GM06990 (cell line): ENCODE measurements at regions not wholly inside any gene's neighbourhood (a gene's known extent, or its start where the extent isn't known, plus 50 kb on each side); places are given as distances from the start of the nearest gene placed in this dataset.
"Not testable (repeated sequence)": the region's sequence is repeated elsewhere in the genome, so short reads cannot be mapped to it uniquely, and the experiment has no call there.

ENCODE experiments used
- DNase-seq: peaks from one replicate; pipeline ENCODE4 v3.0.0-alpha.2; 2011; ENCODE audit not compliant: insufficient read length; ENCODE audit errors: extremely low read depth
- H3K27me3 ChIP-seq: replicated peaks from 2 replicates; pipeline ENCODE4 v1.6.0; 2011; ENCODE audit warnings: low read length; ENCODE audit not compliant: control insufficient read depth, insufficient read depth
- H3K36me3 ChIP-seq: 2 replicates; pipeline ENCODE4 v1.5.1; 2011; ENCODE audit warnings: low read length; ENCODE audit not compliant: control insufficient read depth, insufficient read depth
- H3K4me3 ChIP-seq: replicated peaks from 2 replicates; pipeline ENCODE4 v1.5.1; 2011; ENCODE audit warnings: low read depth, mild to moderate bottlenecking, control low read depth, low read length
- TF ChIP-seq, protein P1 (sequence below): IDR thresholded peaks from 2 replicates; pipeline ENCODE4 v1.5.1; 2011; ENCODE audit warnings: low read length, control low read depth, mild to moderate bottlenecking, inconsistent platforms; ENCODE audit not compliant: insufficient read depth, poor library complexity, severe bottlenecking

- TF ChIP-seq, protein P1, sequence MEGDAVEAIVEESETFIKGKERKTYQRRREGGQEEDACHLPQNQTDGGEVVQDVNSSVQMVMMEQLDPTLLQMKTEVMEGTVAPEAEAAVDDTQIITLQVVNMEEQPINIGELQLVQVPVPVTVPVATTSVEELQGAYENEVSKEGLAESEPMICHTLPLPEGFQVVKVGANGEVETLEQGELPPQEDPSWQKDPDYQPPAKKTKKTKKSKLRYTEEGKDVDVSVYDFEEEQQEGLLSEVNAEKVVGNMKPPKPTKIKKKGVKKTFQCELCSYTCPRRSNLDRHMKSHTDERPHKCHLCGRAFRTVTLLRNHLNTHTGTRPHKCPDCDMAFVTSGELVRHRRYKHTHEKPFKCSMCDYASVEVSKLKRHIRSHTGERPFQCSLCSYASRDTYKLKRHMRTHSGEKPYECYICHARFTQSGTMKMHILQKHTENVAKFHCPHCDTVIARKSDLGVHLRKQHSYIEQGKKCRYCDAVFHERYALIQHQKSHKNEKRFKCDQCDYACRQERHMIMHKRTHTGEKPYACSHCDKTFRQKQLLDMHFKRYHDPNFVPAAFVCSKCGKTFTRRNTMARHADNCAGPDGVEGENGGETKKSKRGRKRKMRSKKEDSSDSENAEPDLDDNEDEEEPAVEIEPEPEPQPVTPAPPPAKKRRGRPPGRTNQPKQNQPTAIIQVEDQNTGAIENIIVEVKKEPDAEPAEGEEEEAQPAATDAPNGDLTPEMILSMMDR: no peak
- H3K36me3 ChIP-seq: no peaks in the 10 kb centered on the region
- H3K27me3 ChIP-seq: no peaks in the 10 kb centered on the region
- no peak overlapping the region for H3K4me3 ChIP-seq
- DNase-seq: no peak
Measured at GRCh38 chr20:29763821-29764511, 1493.5 kb upstream of the DEFB115 start.

DNA sequence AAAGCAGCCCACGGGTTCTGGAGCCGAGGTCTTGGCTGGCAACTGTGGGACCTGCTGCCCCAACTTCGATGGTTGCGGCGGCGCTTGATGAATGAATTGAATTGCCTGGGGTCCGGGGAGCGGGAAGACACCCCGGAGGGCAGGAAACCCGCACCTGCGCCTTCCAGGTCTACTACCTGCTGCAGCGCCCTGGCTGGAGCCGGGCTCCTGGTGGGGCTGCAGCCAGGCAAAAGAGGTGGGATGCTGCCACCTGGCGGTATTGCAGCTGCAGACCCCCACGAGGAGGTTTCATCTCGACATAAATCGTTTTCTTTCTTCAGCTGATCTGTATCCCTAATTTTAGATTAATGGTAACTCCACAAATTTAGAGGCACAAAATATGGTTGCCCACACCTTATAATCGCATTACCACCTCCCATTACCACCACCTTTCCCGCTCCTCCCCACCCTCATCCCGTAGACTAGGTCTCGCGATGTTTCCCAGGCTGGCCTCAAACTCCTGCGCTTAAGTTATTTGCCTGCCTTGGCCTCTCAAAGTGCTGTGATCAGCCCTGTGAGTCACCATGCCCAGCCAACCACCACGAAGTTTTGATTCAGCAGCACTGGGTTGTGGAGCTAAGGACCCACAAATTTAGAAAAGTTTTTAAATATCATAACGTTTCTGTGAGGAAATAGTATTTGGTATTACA is 1492.4 kb upstream of the DEFB115 start:
- H3K4me3 ChIP-seq, H3K36me3 ChIP-seq, DNase-seq, H3K27me3 ChIP-seq: not testable (repeated sequence)

DNA sequence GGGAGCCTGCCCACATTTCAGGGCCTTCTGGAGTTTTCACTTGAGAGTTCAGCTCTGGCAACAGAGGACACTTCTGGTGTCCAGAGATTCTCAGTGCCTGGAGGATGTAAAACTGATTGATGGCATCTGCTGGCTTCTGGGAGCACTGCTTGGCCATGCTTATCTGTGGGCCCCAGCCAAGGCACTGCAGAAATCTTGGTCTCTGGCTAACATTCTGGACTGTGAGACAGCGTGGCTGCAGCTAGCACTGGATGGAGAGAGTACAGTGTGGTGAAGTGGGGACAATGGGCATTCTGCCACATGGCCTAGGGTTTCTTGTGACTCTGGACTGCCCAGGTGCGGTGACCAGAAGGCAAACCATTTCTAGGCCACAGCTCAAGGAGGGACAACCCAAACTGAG is 1479.4 kb upstream of the DEFB115 start:
- H3K4me3 ChIP-seq, H3K27me3 ChIP-seq, H3K36me3 ChIP-seq, DNase-seq: not testable (repeated sequence)

DNA sequence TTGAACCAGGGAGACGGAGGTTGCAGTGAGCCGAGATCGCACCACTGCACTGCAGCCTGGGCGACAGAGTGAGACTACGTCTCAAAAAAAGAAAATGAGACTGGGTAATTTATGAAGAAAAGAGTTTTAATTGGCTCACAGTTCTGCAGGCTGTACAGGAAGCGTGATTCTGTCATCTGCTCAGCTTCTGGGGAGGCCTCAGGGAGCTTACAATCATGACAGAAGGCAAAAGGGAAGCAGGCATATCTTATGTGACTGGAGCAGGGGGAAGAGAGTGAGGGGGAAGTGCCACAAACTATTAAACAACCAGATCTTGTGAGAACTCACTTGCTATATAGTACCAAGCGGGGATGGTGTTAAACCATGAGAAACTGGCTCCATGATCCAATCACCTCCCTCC is 1476.2 kb upstream of the DEFB115 start:
- DNase-seq, H3K4me3 ChIP-seq, H3K36me3 ChIP-seq, H3K27me3 ChIP-seq: not testable (repeated sequence)

GRCh38 chr20:29781891-29782290 is 1475.6 kb upstream of the DEFB115 start:
- H3K4me3 ChIP-seq, DNase-seq, H3K36me3 ChIP-seq, H3K27me3 ChIP-seq: not testable (repeated sequence)

DNA sequence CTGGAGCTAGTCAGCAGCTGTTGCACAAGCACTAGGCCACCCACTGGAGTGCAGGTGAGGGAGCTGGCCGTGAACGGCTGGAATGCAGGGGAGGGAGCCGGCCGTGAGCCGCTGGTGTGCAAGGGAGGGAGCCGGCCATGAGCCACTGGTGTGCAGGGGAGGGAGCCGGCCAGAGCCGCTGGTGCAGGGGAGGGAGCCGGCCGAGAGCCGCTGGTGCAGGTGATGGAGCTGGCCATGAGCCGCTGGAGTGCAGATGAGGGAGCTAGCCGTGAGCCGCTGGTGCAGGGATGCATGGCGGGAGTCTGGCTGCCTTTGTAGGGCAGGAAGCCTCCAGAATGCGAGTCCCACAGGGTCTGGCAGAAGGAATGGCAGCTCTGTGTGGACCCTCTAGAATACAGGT is 1470.0 kb upstream of the DEFB115 start:
- DNase-seq, H3K27me3 ChIP-seq, H3K4me3 ChIP-seq, H3K36me3 ChIP-seq: not testable (repeated sequence)

DNA sequence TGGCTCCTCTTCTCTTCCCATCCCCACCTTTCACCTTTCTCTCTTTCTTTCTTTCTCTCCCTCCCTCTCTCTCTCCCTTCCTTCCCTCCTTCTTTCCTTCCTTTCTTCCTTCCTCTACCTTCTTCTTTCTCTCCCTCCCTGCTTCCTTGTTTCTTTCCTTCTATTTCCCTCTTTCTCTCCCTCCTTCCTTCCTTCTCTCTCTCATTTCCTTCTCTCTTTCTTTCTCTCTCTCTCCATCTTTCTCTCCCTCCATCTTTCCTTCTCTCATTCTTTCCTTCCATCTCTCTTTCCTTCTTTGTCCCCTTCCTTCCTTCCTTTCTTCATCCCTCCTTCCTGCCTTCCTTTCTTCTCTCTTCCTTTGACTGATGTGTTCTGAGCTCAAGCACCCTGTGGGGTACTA is 1467.0 kb upstream of the DEFB115 start:
- no peak for DNase-seq
- TF ChIP-seq, protein P1: no peak

GRCh38 chr20:29831508-29831907 is 1426.0 kb upstream of the DEFB115 start:
- H3K27me3 ChIP-seq, H3K36me3 ChIP-seq, H3K4me3 ChIP-seq, DNase-seq: not testable (repeated sequence)

More for the DNA sequence above, 1467.0 kb upstream of the DEFB115 start:
- Histone ChIP-seq H3K36me3 (no peaks in the 10 kb centered on the region), H3K4me3 (no peak overlapping the region), H3K27me3 (no peaks in the 10 kb centered on the region)

DNA sequence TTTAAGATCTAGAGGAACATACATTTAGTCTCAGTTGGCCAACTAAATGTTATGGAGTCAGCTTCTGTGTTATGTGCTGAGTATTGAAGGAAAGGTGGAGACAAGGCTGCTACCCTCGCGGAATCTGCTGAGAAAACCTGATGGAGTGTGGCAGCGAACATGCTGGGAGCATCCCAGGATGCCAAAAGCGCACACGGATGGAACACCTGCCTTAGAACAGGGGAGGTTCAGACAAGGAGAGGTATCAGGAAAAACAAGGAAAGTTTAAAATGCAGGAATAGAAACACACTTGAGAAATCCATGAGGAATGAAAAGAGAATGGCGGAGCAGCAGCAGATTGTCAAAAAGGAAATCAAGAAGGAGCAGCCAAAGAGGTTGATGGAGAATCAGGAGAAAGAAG is 1389.5 kb upstream of the DEFB115 start:
- not testable (repeated sequence) for H3K4me3 ChIP-seq, DNase-seq, H3K36me3 ChIP-seq, H3K27me3 ChIP-seq

GRCh38 chr20:29868688-29869087 is 1388.8 kb upstream of the DEFB115 start:
- not testable (repeated sequence) for DNase-seq, H3K36me3 ChIP-seq, H3K27me3 ChIP-seq, H3K4me3 ChIP-seq

DNA sequence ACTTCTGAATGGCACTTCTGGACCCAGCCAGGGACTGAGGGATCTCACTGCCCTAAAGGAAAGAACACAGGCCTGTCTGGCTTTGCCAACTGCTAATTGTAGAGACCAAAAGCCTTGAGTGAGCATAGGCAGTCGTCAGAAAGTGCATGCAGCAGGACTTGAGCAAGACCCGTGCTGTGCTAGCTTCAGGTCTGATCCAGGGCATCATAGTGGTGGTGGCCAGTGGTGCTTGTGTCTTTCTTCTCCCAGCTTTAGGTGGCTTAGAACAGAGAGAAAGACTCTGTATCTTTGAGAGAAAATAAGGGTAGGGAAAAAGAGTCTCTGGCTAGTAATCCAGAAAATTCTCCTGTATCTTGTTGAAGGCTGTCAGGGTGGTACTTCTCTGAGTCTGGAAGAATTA is 1385.6 kb upstream of the DEFB115 start:
- not testable (repeated sequence) for DNase-seq, H3K36me3 ChIP-seq, H3K27me3 ChIP-seq, H3K4me3 ChIP-seq
